ENCODE measurements at regions not wholly inside any gene's neighbourhood (a gene's known extent, or its start where the extent isn't known, plus 50 kb on each side); places are given as distances from the start of the nearest gene placed in this dataset.
"Not testable (repeated sequence)": the region's sequence is repeated elsewhere in the genome, so short reads cannot be mapped to it uniquely, and the experiment has no call there.

GRCh38 chr14:65975865-65976264, 510.3 kb upstream of the CCDC196 start:
- DNase-seq, result no peak

DNA sequence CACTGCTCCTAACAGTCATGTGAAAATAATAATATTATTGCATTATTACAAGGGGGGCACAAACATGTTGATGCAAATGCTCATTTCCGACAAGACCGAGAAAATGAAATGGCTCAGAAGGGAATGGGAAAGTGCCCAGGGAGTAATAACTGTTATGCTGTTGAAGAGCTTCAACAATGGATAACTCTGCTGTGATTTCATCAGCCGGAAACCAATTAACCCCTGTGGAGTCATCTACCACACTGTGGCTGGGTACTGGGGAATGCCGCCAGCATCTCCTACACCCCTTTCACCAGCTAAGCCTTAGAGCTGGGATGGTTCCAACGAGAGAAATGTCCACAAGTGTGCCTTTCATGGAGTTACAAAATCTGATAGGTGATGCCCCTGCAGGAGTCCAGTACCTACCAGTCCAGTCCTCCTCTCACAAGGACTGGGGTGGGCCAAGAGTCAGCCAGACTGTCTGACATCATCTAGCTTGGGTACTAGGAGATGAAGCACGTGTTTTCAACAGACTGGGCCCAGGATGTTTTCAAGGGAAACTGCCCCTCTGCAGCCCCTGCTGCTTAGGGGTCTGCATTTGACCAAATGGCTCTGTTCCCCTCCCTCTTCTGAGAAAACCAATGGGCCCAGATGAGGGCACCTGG, 509.3 kb upstream of the CCDC196 start:
- no peak for DNase-seq

- no peak for DNase-seq
Measured at GRCh38 chr14:65981192-65981843, 504.9 kb upstream of the CCDC196 start.

DNA sequence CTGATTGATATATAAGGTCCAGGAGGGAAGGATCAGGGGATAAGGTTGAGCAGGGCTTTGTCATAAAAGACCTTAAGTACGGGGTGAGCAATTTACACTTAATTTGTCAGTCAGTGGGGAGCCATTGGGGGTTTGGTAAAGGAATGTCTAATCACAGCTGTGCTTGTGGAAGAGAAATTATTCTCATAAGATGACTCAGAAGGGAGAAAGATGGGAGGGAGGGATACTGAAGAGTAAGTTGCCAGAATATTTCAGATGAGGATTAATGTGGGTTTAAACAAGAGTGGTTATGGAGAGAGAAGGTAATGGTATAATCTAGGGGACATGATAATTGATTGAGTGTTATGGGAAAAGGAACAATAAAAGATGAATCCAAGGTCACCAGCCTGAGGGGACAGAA, 500.1 kb upstream of the CCDC196 start:
- DNase-seq, result no peak

DNA sequence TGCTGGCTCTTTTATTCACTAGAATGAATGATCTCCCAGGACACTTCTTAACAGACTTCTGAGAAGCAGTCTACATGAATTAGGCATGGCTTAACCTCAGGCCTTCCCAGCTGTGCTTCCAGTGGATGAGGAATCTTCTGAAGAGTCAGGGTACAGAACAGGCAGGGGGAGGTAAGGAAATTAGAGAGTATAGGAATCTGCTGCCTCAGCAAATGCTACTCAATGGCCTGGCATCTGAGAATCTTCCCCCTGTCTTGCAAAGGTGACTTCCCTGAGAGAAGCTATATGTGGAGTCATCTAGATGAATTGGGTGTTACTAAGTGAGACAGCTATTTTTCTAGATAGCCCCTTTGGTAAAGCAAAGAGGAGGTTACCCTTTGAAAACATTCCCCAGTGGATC, 496.2 kb upstream of the CCDC196 start:
- no peak for DNase-seq

- no peak for DNase-seq
Measured at GRCh38 chr14:65991104-65991503, 495.1 kb upstream of the CCDC196 start.

DNA sequence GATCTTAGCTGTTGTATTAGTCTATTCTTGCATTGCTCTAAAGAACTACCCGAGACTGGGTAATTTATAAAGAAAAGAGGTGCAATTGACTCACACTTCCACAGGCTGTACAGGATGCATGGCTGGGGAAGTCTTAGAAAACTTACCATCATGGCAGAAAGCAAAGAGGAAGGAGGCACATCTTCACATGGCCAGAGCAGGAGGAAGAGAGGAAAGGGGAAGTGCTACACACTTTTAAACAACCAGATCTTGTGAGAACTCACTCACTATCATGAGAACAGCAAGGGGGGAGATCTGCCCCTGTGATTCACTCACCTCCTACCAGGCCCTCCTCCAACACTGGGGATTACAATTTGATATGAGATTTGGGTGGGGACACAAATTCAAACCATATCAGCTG, 494.2 kb upstream of the CCDC196 start:
- DNase-seq, result not testable (repeated sequence)

GRCh38 chr14:65993103-65993502, 493.1 kb upstream of the CCDC196 start:
- DNase-seq, result no peak

GRCh38 chr14:65993996-65994395, 492.2 kb upstream of the CCDC196 start:
- DNase-seq, result no peak

- no peak for DNase-seq
Measured at GRCh38 chr14:65997347-65997746, 488.8 kb upstream of the CCDC196 start.

DNA sequence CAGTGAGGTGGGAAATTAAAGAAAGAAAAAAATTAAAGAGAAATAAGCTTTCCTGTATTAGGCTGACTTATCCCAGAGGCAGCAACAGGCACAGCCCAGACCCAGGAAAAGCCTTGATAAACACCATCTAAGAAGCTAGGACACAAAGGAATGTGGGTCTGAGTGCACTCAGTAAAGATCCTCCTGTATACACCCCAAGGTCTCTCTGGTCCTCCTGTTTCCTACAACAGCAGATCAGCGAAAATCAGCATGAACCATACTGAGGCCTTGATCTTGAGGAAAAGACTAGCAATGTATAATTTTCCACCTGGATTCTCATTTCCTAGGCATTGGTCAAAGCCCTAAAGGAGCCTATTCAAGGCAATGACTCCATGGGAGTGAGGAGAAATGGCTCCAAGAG, 486.3 kb upstream of the CCDC196 start:
- no peak for DNase-seq

DNA sequence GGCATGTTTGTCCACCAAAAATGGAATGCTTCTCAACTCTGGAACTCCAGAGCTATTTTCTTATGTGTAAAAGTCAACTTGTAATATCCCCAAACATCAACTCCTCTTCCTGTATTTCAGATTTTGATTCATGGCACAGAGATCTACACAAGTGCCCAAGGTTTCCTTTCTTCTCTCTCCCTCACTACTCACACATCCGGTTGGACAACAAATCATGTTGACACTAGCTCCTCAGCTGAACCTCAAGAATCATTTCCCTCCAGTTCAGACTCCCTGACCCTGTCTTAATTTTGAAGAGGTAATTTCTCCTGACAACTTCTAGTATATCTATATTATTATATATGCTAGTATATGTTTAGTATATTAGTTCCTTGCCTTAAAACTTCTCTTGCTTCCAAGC, 485.4 kb upstream of the CCDC196 start:
- DNase-seq, result no peak

- DNase-seq, result no peak
Measured at GRCh38 chr14:66001356-66001755, 484.8 kb upstream of the CCDC196 start.

DNA sequence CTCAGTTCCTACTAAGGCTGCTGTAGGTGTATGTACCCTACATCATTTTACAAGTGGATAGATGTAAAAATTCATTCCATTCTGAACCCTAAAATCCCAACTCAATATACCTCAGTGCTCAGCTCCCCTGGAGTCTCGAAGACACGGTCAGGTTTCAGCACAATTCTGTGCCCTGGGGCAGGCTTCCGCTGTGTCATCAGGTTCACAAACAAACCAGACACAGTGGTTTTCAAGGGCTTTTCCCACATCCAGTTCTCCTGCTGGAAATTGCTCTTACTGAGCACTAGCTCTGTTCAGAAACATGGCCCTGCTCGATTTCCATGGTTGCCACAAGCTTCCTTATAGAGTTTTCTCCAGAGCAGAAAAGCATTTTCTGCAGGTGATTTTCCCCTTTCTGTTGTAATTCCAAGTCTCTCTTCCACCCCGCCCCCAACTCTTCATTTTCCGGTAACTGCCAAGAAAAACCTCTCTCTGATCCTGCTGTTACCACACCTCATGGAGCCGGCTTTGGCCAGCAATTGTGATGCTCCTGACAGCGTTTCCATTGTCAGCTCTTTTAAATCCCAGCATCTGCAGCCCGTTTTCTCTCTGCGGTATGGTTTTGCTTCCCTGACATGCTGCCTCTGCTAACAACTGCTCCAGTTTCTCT, 483.0 kb upstream of the CCDC196 start:
- DNase-seq, result no peak

- DNase-seq, result no peak
Measured at GRCh38 chr14:66005900-66006434, 480.2 kb upstream of the CCDC196 start.

- no peak for DNase-seq
Measured at GRCh38 chr14:66008631-66009030, 477.5 kb upstream of the CCDC196 start.

DNA sequence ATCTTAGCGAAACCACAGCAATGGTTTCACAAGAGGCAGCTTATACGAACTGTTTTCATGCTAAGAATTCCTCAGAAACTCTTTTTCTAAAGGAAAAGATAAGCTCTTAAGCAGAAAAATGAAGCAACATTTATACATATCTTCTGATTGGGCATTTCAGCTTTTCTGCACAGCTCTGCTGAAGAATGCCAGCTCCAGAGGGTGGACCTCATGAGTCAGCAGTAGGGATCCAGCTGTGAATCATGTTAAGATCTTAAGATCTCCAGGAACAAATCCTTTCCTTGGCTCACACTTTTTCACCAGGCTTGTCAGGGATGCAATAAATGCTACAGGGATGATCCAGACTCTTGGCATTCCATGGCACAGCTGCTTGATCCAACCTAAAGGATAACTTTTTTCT, 477.1 kb upstream of the CCDC196 start:
- no peak for DNase-seq

GRCh38 chr14:66010695-66011094, 475.5 kb upstream of the CCDC196 start:
- DNase-seq, result no peak

DNA sequence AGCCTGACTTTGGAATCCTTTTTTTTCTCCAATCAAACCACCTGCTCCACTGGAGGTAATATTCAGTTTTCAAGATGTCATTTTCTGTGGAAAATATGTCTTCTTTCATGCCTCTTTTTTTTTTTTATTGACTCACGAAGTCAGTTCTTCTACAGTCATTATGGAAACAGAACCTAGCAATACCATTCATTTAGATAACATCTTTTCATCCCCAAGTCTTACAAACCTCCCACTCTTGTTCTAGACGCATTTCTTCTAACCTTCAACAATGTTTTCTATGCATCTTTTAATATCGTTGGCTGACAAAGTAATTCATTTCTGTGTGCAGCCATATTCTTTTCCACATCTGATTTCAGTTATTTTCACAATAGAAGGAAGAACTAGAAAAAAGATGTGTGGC, 474.3 kb upstream of the CCDC196 start:
- DNase-seq, result no peak

DNA sequence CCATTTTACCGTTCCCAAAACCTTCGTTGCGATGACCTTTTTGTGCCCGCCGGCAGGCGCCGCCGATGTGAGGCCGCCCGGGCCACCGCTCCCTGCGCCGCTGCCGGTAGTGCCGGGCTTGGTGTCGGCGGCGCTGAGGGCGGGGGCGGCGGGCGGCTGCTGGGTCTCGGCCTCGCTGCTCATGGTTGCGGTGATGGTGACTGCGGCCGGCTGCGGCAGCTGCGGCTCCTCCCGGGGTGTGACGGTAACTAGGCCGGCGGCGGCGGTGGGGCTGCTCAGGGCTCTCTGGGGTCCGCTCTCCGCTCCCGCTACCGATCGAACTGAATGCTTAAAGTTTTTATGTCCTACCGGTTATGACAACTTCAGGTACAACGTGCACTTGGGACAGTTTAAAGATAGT, 472.6 kb upstream of the CCDC196 start:
- not testable (repeated sequence) for DNase-seq

DNA sequence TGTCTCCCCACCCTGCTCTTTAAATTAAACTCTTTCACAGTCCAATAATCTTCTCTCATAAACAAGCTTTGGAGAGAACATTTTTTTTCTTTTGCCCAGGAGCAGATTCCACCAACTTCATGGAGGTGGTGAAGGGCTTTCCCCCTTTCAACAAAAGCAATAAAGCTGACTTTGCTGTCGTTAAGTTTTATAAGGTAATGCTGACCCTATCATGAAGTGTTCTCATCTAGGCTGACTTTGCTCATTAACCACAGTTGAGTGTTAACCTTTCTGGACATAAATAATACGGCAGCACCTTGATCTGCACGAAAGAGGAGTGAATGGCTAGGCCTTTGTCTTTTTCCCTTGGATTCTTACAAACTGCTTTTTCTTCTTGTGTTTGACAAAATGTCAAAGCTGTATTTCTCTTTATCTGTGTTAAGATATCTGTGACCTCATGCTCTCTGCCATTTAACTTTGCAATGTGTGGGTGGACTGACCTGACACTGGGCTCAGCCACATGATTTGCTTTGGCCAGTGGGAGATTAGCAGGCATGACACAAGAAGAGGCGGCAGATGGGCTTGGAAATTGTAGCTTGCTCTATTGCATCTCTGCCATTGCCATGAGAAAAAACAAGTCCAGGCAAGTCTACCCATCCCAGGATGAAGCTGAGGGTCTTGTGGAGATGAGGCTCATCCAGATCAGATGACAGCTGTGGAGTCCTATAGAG, 470.9 kb upstream of the CCDC196 start:
- no peak for DNase-seq

- no peak for DNase-seq
Measured at GRCh38 chr14:66017927-66018326, 468.2 kb upstream of the CCDC196 start.

GRCh38 chr14:66022526-66022925, 463.6 kb upstream of the CCDC196 start:
- no peak for DNase-seq

All from activated gamma-delta T cell (primary cell).